ENCODE measurements at regions not wholly inside any gene's neighbourhood (a gene's known extent, or its start where the extent isn't known, plus 50 kb on each side); places are given as distances from the start of the nearest gene placed in this dataset.
"Not testable (repeated sequence)": the region's sequence is repeated elsewhere in the genome, so short reads cannot be mapped to it uniquely, and the experiment has no call there.

DNA sequence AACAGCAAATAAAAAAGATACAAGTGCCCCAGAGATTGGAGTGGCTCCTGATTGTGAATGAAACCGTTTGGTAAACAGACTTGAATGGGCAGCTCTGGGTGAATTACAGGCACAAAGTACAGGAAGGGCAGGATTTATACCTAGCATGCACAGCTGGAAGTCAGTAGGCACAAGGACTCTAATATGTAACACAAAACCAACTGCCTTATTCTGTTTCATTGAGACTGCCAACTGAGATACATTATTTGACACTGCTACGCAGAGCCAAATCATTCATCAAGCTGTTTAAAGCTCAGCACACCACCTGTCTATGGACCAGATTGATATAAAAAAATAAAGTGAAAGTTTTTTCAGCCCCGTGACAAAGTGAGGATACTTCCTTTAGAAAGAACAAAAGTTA lies 541.2 kb downstream of the NUP35 start:
- DNase-seq: peak; percentile 96

DNA sequence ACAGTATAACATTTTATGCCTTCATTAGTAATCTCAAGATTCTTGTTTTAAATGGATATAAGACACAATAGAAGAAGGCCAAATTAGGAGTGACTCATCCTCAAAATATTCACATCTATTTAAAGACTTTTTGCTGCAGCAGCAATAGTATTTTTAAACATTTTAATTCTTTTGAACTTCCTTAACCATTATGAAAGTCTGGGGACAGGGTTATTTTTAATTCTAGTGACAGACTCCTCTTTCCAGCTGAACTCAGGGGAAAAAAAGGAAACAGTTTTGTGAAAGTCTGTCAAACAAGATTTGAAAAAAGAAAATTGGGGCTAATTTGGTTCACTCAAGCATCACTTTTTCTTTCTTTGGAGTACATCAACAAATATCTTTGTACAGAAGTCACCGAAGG lies 541.8 kb downstream of the NUP35 start:
- no peak for DNase-seq

DNA sequence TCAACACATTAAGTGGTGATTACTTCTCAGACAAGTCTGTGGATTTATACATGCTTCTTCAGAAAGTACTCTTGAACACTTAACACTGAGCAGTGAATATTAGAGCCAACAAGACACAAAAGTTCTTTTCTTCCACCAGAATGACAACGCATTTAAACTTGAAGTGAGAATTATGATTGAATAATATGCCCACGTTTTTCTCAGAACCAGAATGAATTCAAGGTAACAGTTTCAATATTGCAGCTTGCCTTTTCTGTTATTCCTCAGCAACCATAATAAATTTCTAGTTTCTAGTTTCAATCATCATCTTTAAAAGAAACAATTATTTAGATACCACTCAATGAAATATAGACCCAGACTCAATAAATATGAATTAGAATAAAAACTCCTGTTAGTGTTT lies 547.0 kb downstream of the NUP35 start:
- DNase-seq: no peak

DNA sequence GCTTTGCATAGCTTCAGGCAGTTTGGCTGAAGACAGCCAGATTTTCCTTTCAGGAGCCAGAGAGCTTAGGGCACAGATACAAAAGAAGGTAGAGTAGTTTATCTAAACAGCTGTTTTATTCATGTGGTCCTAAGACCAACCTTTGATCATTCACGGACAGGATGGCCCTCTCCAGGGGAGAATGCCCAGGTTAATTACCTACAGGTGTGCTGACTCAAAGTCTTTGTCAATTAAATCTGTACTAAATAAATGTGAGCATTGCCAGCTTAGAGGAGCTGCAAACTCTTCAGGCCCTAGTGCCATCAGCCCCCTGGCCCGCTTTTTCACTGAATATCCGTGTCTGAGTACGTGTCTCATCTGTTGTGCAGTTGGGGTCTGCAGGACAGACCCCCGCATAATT lies 554.7 kb downstream of the NUP35 start:
- DNase-seq: no peak

DNA sequence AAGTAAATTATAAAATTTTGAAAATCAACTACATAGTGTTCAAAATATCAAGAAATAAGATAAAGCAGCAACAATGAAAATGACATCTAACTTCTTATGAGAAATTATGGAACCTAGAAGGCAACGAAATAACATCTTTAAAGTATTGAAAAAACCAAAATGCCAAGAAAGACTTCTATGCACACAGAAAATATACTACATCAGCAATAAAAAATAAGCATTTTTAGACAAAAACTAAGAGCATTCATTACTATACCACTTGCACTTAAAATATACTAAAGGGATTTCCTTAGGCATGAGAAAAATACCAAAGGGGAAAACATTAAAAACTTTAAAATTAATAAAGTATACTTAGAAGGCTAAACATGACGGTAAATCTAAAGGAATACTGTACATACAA lies 556.3 kb downstream of the NUP35 start:
- DNase-seq: no peak

DNA sequence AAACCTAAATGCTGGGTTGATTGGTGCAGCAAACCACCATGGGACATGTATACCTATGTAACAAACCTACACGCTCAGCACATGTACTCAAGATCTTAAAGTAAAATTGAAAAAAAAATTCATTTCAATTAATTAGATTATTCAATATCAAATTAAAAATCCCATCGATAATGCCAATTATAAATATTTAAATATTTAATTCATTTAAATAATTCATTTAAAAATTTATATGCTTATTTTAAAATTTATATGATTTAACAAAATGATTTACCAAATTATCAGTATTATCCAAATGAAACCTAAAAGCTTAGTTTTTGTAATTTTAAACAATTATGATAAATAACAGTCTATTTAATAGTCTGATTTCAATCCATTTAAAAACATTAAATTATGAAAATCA lies 560.4 kb downstream of the NUP35 start:
- DNase-seq: no peak

DNA sequence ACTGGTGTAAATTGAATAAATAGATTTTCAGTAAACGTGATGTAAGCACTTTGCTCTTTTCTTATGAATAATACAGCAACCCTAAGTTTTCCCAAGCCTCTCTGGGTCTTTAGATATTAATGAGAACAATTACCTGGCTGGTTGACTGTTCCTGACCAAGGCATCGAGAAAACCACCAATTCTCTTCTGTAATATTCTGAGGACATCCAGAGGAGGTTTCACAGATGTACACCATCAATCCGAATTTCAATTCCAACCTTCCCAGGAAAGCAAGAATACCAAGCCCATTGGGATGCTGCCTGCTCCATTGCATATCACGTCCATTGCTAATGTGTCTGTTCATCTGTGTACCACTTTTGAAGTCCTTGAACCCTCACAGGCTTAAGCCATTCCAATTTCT lies 571.8 kb downstream of the NUP35 start:
- no peak for DNase-seq

DNA sequence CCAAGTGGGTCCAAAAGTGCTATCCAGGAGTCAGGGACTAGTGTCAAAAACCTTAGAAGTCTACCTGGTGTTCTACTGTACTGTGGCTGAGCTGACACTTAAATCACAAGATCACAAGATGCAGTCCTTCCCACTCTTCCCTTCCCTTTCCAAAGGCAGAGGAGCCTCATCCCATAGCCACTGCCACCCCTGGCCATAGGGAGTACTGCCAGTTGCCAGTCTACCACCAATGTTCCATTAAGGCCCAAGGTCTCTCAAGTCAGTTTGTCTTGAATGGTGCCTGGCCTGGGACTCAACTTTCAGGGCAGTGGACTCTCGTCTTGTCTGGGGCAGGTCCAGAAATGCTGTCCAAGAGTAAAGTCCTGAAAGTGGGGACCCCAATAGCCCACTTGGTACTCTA lies 585.6 kb downstream of the NUP35 start:
- no peak for DNase-seq

DNA sequence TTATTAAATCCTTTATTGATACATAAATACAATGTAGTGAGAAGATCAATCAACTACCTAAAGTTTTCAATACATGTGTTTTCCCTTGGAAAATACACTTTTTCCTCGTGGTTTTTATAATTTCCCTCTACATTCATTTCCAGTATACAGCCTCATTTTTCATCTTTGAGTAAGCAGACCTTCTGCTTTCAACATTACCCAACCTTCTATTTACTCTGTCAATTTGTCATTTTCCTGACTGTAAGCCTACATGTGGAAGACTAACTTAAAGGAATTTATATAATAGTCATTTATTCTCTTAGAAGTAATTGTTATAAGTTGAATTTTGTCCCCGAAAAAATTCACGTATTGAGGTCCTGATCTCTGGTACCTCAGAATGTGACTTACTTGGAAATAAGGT lies 594.0 kb downstream of the NUP35 start:
- no peak for DNase-seq

DNA sequence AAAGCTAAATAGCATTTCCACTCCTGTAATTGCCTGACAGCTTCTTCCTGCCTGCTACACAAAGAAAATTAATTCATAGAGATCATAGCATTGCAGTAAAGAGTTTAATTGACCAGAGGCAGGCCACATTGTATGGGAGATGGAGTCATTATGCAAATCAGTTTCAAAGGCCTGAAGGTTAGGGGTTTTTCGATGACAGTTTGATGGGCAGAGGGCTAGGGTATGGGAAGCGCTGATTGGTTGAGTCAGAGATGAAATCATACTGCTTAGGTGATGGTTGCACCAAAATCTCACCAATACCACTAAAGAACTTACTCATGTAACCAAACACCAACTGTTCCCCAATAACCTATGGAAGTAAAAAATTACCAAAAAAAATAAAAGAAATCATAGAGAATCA lies 599.0 kb downstream of the NUP35 start:
- DNase-seq: no peak

DNA sequence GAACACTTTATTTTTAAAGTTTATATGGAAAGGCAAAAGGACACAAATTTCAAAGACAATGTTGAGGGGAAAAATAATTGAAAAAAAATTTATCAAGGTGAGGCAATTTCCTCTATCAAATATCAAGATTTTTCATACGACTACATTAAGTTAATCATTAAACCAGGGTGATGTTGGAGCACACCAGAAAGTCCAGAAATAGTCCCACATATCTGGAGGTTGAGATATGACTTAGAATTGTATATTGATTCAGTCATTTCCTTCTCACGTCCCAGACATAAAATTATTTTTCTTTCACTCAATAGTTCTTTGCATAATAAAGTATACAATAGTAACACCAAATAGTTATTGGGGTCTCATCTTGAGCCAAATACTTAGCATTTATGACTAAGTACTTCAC lies 605.1 kb downstream of the NUP35 start:
- no peak for DNase-seq

DNA sequence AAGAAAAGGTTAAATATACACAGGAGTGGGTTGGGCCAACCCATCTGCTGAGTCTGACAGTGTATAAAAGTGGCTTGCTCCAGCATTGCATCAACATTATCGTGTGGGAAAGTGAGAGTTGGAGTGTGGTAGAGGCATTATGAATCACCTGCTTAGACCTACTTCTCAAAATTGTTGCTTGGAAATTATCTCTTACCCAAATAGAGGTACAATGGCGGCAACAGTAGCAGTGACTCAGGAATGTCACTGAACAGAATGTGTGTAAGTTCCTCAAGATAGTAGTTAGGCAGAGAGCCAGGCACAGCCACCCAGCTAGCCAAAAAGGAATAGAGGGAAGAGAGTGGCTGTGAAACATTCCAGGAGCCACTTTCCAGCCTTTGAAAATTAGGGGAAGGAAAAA lies 616.0 kb downstream of the NUP35 start:
- DNase-seq: no peak

DNA sequence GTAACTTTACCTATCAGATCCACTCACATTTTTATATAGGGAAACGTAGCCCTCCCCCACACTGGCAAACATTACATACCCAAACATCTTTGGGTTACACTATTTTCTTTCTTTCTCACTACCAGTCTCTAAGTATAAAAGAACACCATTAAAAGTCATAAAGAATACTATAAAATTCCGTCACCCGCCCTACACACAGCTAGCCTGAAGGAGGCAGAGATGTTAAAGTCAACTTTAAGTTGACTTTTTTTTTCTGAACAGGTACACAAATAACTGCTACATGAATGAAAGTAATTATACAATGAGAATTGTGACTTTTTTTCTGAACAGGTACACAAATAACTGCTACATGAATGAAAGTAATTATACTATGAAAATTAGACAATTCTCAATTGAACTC lies 628.3 kb downstream of the NUP35 start:
- no peak for DNase-seq

DNA sequence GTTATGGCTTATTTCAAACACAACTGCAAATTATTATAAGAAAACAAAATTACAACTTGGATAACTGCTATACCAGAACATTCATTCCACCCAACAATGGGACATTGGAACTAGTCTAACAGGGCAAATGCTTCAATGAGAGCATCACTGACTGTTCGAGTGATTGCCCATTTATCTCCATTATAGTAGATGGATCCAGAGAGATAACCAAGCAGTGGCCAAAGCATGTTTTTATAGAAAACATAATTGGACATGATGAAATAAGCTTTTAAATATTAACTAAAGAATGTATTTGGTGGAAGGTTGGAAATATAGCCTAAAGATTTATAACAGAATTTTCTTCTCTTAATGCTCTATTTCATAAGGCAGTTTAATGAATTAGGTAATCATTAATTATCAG lies 634.8 kb downstream of the NUP35 start:
- DNase-seq: no peak

DNA sequence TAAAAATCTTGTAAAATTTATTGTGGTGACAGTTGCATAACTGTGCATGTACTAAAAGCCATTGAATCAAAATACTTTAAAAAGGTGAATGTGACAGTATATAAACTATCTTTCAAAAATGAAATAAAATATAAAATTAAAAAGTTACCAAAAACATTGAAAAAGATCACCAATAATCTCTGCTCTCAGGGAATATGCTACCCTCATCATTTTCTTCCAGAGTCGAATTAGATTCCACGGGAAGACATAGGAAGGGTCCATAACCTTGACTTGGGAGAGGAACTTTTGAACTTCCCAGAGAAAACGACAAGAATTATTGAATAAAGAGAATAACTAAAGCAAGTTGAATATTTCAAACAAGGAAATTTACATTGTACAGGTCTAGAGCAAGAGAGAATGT lies 649.5 kb downstream of the NUP35 start:
- DNase-seq: no peak

DNA sequence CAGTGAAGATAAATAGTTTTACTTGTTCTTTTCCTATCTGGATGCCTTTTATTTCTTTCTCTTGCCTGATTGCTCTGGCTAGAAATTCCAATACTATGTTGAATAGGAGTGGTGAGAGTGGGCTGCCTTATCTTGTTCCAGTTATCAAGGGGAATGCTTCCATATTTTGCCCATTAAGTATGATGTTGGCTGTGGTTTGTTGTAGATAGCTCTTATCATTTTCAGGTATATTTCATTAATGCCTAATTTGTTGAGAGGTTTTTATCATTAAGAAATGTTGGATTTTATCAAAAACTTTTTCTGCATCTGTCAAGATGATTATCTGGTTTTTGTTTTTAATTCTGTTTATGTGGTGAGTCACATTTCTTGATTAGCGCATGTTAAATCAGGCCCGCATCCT lies 655.8 kb downstream of the NUP35 start:
- no peak for DNase-seq

DNA sequence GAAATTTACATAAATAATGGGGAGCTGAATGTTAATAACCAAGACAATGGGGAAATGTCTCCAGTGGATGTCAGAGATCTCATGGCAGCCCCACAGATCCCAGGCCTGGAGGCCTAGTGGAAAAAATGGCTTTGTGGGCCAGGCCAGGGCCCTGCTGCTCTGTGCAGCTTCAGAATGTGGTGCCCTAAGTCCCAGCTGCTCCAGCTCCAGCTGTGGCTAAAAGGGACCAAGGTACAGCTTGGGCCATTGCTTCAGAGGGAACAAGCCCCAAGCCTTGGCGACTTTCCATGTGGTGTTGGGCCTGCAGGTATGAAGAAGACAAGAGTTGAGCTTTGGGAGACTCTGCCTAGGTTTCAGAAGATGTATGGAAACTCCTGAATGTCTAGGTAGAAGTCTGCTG lies 658.2 kb downstream of the NUP35 start:
- no peak for DNase-seq

DNA sequence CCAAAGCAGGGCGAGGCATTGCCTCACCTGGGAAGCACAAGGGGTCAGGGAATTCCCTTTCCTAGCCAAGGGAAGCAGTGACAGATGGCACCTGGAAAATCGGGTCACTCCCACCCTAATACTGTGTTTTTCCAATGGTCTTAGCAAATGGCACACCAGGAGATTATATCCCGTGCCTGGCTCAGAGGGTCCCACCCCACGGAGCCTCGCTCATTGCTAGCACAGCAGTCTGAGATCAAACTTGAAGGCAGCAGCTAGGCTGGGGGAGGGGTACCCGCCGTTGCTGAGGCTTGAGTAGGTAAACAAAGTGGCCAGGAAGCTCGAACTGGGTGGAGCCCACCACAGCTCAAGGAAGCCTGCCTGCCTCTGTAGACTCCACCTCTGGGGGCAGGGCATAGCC lies 664.6 kb downstream of the NUP35 start:
- DNase-seq: not testable (repeated sequence)

DNA sequence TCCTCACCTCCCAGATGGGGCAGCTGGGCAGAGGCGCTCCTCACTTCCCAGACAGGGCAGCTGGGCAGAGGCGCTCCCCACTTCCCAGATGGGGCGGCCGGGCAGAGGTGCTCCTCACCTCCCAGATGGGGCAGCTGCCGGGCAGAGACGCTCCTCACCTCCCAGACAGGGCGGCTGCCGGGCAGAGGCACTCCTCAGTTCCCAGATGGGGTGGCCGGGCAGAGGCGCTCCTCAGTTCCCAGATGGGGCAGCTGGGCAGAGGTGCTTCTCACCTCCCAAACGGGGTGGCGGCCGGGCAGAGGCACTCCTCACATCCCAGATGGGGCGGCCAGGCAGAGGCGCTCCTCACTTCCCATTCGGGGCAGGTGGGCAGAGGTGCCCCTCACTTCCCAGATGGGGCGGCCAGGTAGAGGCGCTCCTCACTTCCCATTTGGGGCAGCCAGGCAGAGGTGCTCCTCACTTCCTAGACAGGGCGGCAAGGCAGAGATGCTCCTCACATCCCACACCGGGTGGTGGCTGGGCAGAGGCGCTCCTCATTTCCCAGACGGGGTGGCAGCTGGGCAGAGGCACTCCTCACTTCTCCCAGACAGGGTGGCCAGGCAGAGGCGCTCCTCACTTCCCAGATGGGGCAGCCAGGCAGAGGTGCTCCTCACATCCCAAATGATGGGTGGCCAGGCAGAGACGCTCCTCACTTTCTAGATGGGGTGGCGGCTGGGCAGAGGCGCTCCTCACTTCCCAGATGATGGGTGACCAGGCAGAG lies 668.1 kb downstream of the NUP35 start:
- DNase-seq: not testable (repeated sequence)

DNA sequence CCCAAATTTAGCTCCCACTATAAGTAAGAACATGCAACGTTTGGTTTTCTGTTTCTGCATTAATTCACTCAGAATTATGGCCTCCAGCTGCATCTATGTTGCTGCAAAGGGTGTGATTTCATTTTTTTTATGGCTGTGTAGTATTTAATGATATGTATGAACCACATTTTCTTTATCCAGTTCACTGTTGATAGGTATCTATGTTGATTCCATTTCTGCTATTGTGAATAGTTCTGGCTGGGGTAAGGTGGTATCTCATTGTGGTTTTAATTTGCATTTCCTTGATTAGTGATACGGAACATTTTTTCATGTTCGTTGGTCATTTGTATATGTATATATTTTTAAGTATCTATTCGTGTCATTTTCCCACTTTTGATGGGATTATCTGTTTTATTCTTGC lies 674.3 kb downstream of the NUP35 start:
- no peak for DNase-seq

DNA sequence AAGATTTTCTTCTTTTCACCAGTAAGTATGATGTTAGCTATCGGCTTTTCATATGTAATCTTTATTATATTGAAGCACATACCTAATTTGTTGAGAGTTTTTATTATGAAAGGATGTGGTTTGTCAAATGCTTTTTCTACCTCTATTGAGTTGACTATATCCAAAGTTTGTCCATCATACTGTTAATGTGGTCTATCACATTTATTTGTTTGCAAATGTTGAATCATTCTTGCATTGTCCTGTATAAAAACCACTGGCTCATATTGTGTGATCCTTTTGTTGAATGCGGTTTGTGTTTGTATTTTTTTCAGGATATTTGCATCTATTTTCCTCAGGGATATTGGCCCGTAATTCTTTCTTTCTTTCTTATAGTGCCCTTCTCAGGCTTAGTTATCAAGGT lies 675.5 kb downstream of the NUP35 start:
- no peak for DNase-seq

DNA sequence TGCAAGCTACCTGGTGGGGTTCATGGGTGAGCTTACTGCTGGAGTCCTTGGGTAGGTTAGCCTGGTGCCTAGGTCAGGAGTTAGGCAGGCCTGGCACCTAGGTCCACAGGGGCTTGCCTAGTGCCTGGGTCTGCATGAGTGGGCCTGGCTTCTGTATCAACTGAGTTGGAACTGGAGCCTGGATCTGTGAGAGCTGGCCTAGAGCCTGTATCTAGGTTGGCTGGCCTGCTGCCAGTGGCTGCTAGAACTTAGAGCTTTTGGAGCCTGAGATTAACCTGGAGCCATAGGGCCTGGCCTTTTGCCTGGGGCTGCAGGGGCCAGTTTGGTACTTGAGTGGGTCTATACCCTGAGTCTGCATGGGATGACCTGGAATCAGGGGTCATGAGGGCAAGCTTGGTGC lies 679.4 kb downstream of the NUP35 start:
- no peak for DNase-seq

DNA sequence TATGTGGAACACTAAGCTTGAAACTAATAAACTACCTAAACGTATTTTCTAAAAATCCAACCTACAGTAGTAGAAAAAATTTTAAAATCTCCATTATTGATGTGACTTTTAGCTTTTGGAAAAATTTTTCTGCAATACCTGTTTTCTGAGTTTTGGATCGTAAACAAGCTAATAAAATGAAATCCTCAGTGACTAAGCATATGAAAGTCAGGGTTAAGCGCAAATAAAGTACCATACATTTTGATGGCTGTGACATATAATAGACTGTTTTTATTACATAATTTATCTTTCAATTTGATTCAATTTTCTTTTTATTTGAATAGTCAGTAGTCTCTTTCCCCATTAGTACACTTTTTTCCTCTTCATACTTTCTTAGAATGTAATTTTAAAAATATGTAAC lies 683.6 kb downstream of the NUP35 start:
- no peak for DNase-seq

DNA sequence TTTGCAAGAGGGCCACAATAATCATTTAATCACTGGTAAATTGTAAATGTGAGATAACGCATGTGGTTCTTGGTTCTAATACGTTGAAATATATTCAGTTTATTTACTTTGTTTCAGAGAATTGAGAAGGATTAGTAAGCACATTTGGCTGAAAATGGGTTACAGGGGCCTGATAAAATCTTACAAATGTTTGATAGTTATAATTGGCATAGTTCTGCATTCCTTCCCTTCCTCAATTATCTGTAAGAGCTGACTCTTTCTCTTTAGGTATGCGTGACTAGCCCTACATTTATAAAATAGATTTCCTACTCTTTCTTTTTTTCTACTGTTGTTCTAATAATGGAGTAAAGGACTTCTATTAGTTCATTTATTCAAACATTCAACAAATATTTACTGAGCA lies 685.2 kb downstream of the NUP35 start:
- no peak for DNase-seq

DNA sequence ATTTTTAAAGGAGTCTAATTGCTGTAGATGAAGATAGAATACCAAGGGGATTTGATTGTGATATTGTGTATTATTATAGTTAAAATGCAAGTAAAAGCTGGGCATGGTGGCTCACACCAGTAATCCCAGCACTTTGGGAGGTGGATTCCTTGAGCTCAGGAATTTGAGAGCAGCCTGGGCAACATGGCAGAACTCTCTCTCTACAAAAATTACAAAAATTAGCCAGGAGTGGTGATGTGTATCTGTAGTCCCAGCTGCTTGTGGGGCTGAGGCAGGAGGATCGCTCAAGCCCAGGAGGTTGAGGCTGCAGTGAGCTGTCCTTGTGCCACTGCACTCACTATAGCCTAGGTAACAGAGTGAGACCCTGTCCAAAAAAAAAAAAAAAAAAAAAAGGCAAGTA lies 687.0 kb downstream of the NUP35 start:
- no peak for DNase-seq

DNA sequence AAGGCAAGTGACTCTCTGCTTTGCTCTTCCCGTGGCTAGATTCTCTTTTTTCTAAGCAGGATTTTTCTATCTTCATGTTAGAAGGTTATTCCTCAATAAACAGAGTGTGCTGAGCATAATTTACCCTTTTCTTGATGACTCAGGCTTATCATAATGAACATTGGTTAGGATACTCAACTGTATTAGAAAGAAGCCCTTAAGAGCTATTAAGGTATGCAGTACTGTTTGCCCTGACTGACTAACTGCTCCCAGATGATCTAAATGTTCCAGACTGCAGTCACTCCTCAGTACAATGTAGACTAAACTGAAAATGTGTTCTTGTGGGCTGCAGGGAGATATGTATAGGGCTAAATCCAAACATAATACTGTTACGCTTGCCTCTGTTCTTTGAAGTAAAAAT lies 687.8 kb downstream of the NUP35 start:
- no peak for DNase-seq

Data from NCI-H1417 treated with DMSO at 0.1 percent for 48 hours (cell line).